CD4-positive, alpha-beta T cell treated with Interferon gamma for 1 hour (primary cell): ENCODE measurements at regions not wholly inside any gene's neighbourhood (a gene's known extent, or its start where the extent isn't known, plus 50 kb on each side); places are given as distances from the start of the nearest gene placed in this dataset.
"Not testable (repeated sequence)": the region's sequence is repeated elsewhere in the genome, so short reads cannot be mapped to it uniquely, and the experiment has no call there.

Experiments used
- DNase-seq: peaks from one replicate; pipeline ENCODE4 v3.0.0-alpha.2; 2020

GRCh38 chr7:75201606-75202079 lies 109.3 kb downstream of the GTF2IRD2B start:
- DNase-seq = not testable (repeated sequence)

- DNase-seq = not testable (repeated sequence)
These were observed 113.1 kb downstream of the GTF2IRD2B start for GRCh38 chr7:75205367-75206085.

- DNase-seq = not testable (repeated sequence)
These were observed 123.1 kb downstream of the GTF2IRD2B start for GRCh38 chr7:75215460-75215859.

- DNase-seq = not testable (repeated sequence)
These were observed 124.6 kb downstream of the GTF2IRD2B start for GRCh38 chr7:75216963-75217362.

GRCh38 chr7:75226102-75226501 lies 133.7 kb downstream of the GTF2IRD2B start:
- not testable (repeated sequence) for DNase-seq

GRCh38 chr7:75229558-75229957 lies 137.2 kb downstream of the GTF2IRD2B start:
- not testable (repeated sequence) for DNase-seq

- not testable (repeated sequence) for DNase-seq
These were observed 138.2 kb downstream of the GTF2IRD2B start for GRCh38 chr7:75230558-75230957.

- DNase-seq = not testable (repeated sequence)
These were observed 142.9 kb downstream of the GTF2IRD2B start for GRCh38 chr7:75235092-75235826.

GRCh38 chr7:75235827-75236167 lies 143.4 kb downstream of the GTF2IRD2B start:
- not testable (repeated sequence) for DNase-seq

GRCh38 chr7:75237255-75238187 lies 145.1 kb downstream of the GTF2IRD2B start:
- peak; percentile 69 for DNase-seq

GRCh38 chr7:75238309-75238708 lies 145.9 kb downstream of the GTF2IRD2B start:
- not testable (repeated sequence) for DNase-seq

- not testable (repeated sequence) for DNase-seq
These were observed 151.2 kb downstream of the GTF2IRD2B start for GRCh38 chr7:75243638-75244037.

- DNase-seq = not testable (repeated sequence)
These were observed 147.2 kb upstream of the TRIM73 start for GRCh38 chr7:75248216-75248615.

GRCh38 chr7:75254238-75254637 lies 141.2 kb upstream of the TRIM73 start:
- not testable (repeated sequence) for DNase-seq

GRCh38 chr7:75257442-75257841 lies 138.0 kb upstream of the TRIM73 start:
- DNase-seq = not testable (repeated sequence)

GRCh38 chr7:75259454-75260003 lies 135.9 kb upstream of the TRIM73 start:
- DNase-seq = not testable (repeated sequence)

- not testable (repeated sequence) for DNase-seq
These were observed 133.8 kb upstream of the TRIM73 start for GRCh38 chr7:75261660-75262059.

GRCh38 chr7:75268158-75268557 lies 127.3 kb upstream of the TRIM73 start:
- not testable (repeated sequence) for DNase-seq

- not testable (repeated sequence) for DNase-seq
These were observed 126.3 kb upstream of the TRIM73 start for GRCh38 chr7:75269159-75269558.

GRCh38 chr7:75274114-75274513 lies 121.3 kb upstream of the TRIM73 start:
- not testable (repeated sequence) for DNase-seq
